Liver (tissue), 8 donors: ENCODE measurements at regions not wholly inside any gene's neighbourhood (a gene's known extent, or its start where the extent isn't known, plus 50 kb on each side); places are given as distances from the start of the nearest gene placed in this dataset.

Experiments
- DNase-seq: peaks from one replicate; pipeline ENCODE4 v3.0.0-alpha.2; 2017; ENCODE audit warnings: low spot score
- H3K27ac ChIP-seq, 2 donors: one replicate each; pipeline ENCODE4 v1.7.0; 2013; ENCODE audit warnings: inconsistent platforms in 2 of 2, low read length in 2 of 2, control low read depth in 1 of 2, low read depth in 1 of 2, mild to moderate bottlenecking in 1 of 2
- H3K27me3 ChIP-seq, 4 donors: one replicate each; pipeline versions ENCODE4 v1.6.1 to v1.7.0; 2013; ENCODE audit warnings: low read length in 3 of 4, inconsistent platforms in 1 of 4, mild to moderate bottlenecking in 1 of 4, moderate library complexity in 1 of 4; ENCODE audit not compliant: control insufficient read depth in 4 of 4, insufficient read depth in 4 of 4
- H3K36me3 ChIP-seq, 4 donors: one replicate each; pipeline versions ENCODE4 v1.6.1 to v1.7.0; 2013; ENCODE audit warnings: low read length in 3 of 4, mild to moderate bottlenecking in 3 of 4, low read depth in 1 of 4, moderate library complexity in 1 of 4; ENCODE audit not compliant: control insufficient read depth in 4 of 4, insufficient read depth in 3 of 4
- H3K4me1 ChIP-seq, 4 donors: one replicate each; pipeline versions ENCODE4 v1.6.1 to v1.7.0; 2013; ENCODE audit warnings: low read length in 3 of 4, mild to moderate bottlenecking in 3 of 4, moderate library complexity in 1 of 4; ENCODE audit not compliant: control insufficient read depth in 4 of 4, insufficient read depth in 4 of 4
- H3K4me3 ChIP-seq, 3 donors: one replicate each; pipeline versions ENCODE4 v1.6.1 to v1.7.0; 2013; ENCODE audit warnings: low read length in 3 of 3, control low read depth in 1 of 3, low read depth in 1 of 3, mild to moderate bottlenecking in 1 of 3
- H3K9ac ChIP-seq, 2 donors: one replicate each; pipeline ENCODE4 v1.7.0; 2013; ENCODE audit warnings: low read length in 2 of 2, mild to moderate bottlenecking in 2 of 2, moderate library complexity in 2 of 2, control low read depth in 1 of 2, low read depth in 1 of 2
- H3K9me3 ChIP-seq, 4 donors: one replicate each; pipeline versions ENCODE4 v1.6.1 to v1.7.0; 2013; ENCODE audit warnings: low read length in 3 of 4; ENCODE audit not compliant: control insufficient read depth in 4 of 4
- EGR1 ChIP-seq, 2 donors: IDR thresholded peaks; 2 replicates each; pipeline ENCODE4 v1.6.1; 2016 to 2018; ENCODE audit warnings: antibody characterized with exemption in 2 of 2, low read depth in 2 of 2
- FOXA1 ChIP-seq: IDR thresholded peaks from 2 replicates; pipeline ENCODE4 v1.6.1; 2016; ENCODE audit warnings: antibody characterized with exemption
- FOXA2 ChIP-seq: IDR thresholded peaks from 2 replicates; pipeline ENCODE4 v1.6.1; 2016; ENCODE audit warnings: antibody characterized with exemption
- GABPA ChIP-seq, 2 donors: IDR thresholded peaks in 1 of 2; conservative IDR thresholded peaks in 1 of 2; 2 replicates each; pipeline ENCODE4 v1.6.1; 2016; ENCODE audit warnings: antibody characterized with exemption in 2 of 2, mild to moderate bottlenecking in 1 of 2, moderate library complexity in 1 of 2
- HNF4A ChIP-seq, 2 donors: conservative IDR thresholded peaks; 2 replicates each; pipeline ENCODE4 v1.6.1; 2016; ENCODE audit warnings: antibody characterized with exemption in 2 of 2, mild to moderate bottlenecking in 2 of 2
- HNF4G ChIP-seq: IDR thresholded peaks from 2 replicates; pipeline ENCODE4 v1.6.1; 2016; ENCODE audit warnings: antibody characterized with exemption
- JUND ChIP-seq, 2 donors: IDR thresholded peaks; 2 replicates each; pipeline ENCODE4 v1.6.1; 2016; ENCODE audit warnings: antibody characterized with exemption in 2 of 2
- NR2F2 ChIP-seq: IDR thresholded peaks from 2 replicates; pipeline ENCODE4 v1.6.1; 2016; ENCODE audit warnings: antibody characterized with exemption
- RAD21 ChIP-seq, 2 donors: IDR thresholded peaks; 2 replicates each; pipeline ENCODE4 v1.6.1; 2016; ENCODE audit warnings: antibody characterized with exemption in 2 of 2, mild to moderate bottlenecking in 2 of 2
- RXRA ChIP-seq, 2 donors: IDR thresholded peaks; 2 replicates each; pipeline ENCODE4 v1.6.1; 2017 to 2018; ENCODE audit warnings: antibody characterized with exemption in 2 of 2, mild to moderate bottlenecking in 1 of 2
- SP1 ChIP-seq: IDR thresholded peaks from 2 replicates; pipeline ENCODE4 v1.6.1; 2018; ENCODE audit warnings: antibody characterized with exemption, mild to moderate bottlenecking
- TAF1 ChIP-seq: conservative IDR thresholded peaks from 2 replicates; pipeline ENCODE4 v1.6.1; 2016; ENCODE audit warnings: antibody characterized with exemption, mild to moderate bottlenecking
- YY1 ChIP-seq: IDR thresholded peaks from 2 replicates; pipeline ENCODE4 v1.6.1; 2016; ENCODE audit warnings: antibody characterized with exemption, mild to moderate bottlenecking
- WGBS: extraction: QIAGEN DNeasy Blood & Tissue Kit; methylation state at CpG from one replicate; pipeline ENCODE4 v1.1.7; 2013; 5-methylcytosine and 5-hydroxymethylcytosine counted together
- TF ChIP-seq, protein P1 (sequence below): IDR thresholded peaks from 2 replicates; pipeline ENCODE4 v1.6.1; 2016; ENCODE audit warnings: antibody characterized with exemption
- TF ChIP-seq, protein P2 (sequence below): IDR thresholded peaks from 2 replicates; pipeline ENCODE4 v1.6.1; 2016; ENCODE audit warnings: antibody characterized with exemption
- TF ChIP-seq, protein P3 (sequence below): fragments of 150-350 bp; IDR thresholded peaks from 2 replicates; pipeline ENCODE4 v1.5.1; 2017; ENCODE audit warnings: improper control_type of control experiment, low read depth, low read length; ENCODE audit not compliant: missing input control
- TF ChIP-seq, protein P4 (sequence below): IDR thresholded peaks from 2 replicates; pipeline ENCODE4 v1.6.1; 2016; ENCODE audit warnings: antibody characterized with exemption, mild to moderate bottlenecking
- TF ChIP-seq, protein P5 (sequence below): IDR thresholded peaks from 2 replicates; pipeline ENCODE4 v1.6.1; 2016; ENCODE audit warnings: antibody characterized with exemption
- donor health status: healthy.
- donor health status: healthy.
- donor health status: healthy.
- donor health status: healthy.
- donor health status: healthy.

DNA sequence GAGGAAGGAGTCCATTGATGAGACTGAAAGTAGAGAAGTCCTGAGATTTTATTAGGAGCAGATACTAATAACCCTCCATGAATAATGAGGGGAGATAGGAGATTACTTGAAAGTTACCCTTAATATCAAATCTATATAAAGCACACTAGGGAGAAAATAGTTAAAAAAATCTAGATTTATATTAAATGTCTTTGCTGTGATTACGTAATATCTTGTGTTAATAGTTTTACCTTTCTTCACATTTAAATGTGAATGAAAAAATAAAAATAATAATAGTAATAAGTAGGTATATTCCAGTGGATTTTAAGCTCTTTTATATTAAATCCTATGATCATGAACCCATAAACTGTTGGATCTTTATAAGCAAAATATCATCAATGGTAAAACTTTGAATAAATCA lies 267.3 kb upstream of the SYT10 start:
- no peak overlapping the region for H3K27ac ChIP-seq
- no peak for DNase-seq
- H3K36me3 ChIP-seq: no peaks in the 10 kb centered on the region
- no peaks in the 10 kb centered on the region for H3K9me3 ChIP-seq
- H3K9ac ChIP-seq: no peak overlapping the region
- WGBS: 69% methylated on average over 1 of the region's 1 CpG
- no peak for TF ChIP-seq EGR1 (IDR thresholded peaks at IDR 0.05; ENCODE audit: low read depth in 2 of 2)
- no peak for TF ChIP-seq HNF4A (conservative IDR thresholded peaks at IDR 0.05)
- no peak for TF ChIP-seq RAD21 (IDR thresholded peaks at IDR 0.05)
- TF ChIP-seq, protein P1, sequence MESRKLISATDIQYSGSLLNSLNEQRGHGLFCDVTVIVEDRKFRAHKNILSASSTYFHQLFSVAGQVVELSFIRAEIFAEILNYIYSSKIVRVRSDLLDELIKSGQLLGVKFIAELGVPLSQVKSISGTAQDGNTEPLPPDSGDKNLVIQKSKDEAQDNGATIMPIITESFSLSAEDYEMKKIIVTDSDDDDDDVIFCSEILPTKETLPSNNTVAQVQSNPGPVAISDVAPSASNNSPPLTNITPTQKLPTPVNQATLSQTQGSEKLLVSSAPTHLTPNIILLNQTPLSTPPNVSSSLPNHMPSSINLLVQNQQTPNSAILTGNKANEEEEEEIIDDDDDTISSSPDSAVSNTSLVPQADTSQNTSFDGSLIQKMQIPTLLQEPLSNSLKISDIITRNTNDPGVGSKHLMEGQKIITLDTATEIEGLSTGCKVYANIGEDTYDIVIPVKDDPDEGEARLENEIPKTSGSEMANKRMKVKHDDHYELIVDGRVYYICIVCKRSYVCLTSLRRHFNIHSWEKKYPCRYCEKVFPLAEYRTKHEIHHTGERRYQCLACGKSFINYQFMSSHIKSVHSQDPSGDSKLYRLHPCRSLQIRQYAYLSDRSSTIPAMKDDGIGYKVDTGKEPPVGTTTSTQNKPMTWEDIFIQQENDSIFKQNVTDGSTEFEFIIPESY: no peak
- TF ChIP-seq SP1: no peak
- TF ChIP-seq, protein P2, sequence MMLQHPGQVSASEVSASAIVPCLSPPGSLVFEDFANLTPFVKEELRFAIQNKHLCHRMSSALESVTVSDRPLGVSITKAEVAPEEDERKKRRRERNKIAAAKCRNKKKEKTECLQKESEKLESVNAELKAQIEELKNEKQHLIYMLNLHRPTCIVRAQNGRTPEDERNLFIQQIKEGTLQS: no peak
- no peak for TF ChIP-seq NR2F2
- no peak for TF ChIP-seq FOXA1
- no peak for TF ChIP-seq GABPA (IDR thresholded peaks at IDR 0.05 in 1 of 2, conservative IDR thresholded peaks at IDR 0.05 in 1 of 2)
- no peak for TF ChIP-seq HNF4G
- no peaks in the 10 kb centered on the region for H3K27me3 ChIP-seq
- no peaks in the 10 kb centered on the region for H3K4me1 ChIP-seq
- H3K4me3 ChIP-seq: no peak overlapping the region

DNA sequence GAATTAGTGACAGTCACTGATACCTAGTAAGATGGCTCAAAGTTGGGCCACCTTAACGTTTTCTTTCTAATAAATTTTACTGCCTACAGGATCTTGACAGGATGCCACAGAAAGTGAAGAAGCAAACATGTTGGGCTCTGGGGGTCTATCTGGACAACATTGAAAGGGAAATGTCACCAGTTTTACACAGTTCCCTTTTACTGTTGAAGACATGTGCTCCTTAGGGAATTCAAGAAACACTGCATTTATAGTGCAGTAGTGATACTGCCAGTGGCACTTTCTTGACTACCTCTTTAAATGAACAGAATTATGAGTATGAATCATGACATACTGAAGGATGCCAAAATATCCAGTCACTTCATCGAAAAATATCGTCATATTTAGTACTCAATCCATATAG lies 269.3 kb upstream of the SYT10 start:
- H3K27me3 ChIP-seq: no peaks in the 10 kb centered on the region
- no peak for DNase-seq
- no peak overlapping the region for H3K27ac ChIP-seq
- no peaks in the 10 kb centered on the region for H3K36me3 ChIP-seq
- no peak overlapping the region for H3K9ac ChIP-seq
- H3K4me1 ChIP-seq: no peaks in the 10 kb centered on the region
- WGBS: 60% methylated on average over 3 of the region's 3 CpGs
- H3K4me3 ChIP-seq: no peak overlapping the region
- TF ChIP-seq, protein P3, sequence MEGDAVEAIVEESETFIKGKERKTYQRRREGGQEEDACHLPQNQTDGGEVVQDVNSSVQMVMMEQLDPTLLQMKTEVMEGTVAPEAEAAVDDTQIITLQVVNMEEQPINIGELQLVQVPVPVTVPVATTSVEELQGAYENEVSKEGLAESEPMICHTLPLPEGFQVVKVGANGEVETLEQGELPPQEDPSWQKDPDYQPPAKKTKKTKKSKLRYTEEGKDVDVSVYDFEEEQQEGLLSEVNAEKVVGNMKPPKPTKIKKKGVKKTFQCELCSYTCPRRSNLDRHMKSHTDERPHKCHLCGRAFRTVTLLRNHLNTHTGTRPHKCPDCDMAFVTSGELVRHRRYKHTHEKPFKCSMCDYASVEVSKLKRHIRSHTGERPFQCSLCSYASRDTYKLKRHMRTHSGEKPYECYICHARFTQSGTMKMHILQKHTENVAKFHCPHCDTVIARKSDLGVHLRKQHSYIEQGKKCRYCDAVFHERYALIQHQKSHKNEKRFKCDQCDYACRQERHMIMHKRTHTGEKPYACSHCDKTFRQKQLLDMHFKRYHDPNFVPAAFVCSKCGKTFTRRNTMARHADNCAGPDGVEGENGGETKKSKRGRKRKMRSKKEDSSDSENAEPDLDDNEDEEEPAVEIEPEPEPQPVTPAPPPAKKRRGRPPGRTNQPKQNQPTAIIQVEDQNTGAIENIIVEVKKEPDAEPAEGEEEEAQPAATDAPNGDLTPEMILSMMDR: no peak
- TF ChIP-seq FOXA1 (no peak), JUND (IDR thresholded peaks at IDR 0.05) (no peak), FOXA2 (no peak), HNF4A (conservative IDR thresholded peaks at IDR 0.05) (no peak), NR2F2 (no peak), EGR1 (IDR thresholded peaks at IDR 0.05; ENCODE audit: low read depth in 2 of 2) (no peak), RAD21 (IDR thresholded peaks at IDR 0.05) (no peak), RXRA (IDR thresholded peaks at IDR 0.05) (no peak), SP1 (no peak), TAF1 (no peak), GABPA (IDR thresholded peaks at IDR 0.05 in 1 of 2, conservative IDR thresholded peaks at IDR 0.05 in 1 of 2) (no peak), HNF4G (no peak), YY1 (no peak)
- TF ChIP-seq, protein P1: no peak
- TF ChIP-seq, protein P4, sequence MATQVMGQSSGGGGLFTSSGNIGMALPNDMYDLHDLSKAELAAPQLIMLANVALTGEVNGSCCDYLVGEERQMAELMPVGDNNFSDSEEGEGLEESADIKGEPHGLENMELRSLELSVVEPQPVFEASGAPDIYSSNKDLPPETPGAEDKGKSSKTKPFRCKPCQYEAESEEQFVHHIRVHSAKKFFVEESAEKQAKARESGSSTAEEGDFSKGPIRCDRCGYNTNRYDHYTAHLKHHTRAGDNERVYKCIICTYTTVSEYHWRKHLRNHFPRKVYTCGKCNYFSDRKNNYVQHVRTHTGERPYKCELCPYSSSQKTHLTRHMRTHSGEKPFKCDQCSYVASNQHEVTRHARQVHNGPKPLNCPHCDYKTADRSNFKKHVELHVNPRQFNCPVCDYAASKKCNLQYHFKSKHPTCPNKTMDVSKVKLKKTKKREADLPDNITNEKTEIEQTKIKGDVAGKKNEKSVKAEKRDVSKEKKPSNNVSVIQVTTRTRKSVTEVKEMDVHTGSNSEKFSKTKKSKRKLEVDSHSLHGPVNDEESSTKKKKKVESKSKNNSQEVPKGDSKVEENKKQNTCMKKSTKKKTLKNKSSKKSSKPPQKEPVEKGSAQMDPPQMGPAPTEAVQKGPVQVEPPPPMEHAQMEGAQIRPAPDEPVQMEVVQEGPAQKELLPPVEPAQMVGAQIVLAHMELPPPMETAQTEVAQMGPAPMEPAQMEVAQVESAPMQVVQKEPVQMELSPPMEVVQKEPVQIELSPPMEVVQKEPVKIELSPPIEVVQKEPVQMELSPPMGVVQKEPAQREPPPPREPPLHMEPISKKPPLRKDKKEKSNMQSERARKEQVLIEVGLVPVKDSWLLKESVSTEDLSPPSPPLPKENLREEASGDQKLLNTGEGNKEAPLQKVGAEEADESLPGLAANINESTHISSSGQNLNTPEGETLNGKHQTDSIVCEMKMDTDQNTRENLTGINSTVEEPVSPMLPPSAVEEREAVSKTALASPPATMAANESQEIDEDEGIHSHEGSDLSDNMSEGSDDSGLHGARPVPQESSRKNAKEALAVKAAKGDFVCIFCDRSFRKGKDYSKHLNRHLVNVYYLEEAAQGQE: no peak
- TF ChIP-seq, protein P2: no peak
- TF ChIP-seq, protein P5, sequence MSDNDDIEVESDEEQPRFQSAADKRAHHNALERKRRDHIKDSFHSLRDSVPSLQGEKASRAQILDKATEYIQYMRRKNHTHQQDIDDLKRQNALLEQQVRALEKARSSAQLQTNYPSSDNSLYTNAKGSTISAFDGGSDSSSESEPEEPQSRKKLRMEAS: no peak
- no peaks in the 10 kb centered on the region for H3K9me3 ChIP-seq
